Fibroblast of lung (primary cell): ENCODE measurements at regions not wholly inside any gene's neighbourhood (a gene's known extent, or its start where the extent isn't known, plus 50 kb on each side); places are given as distances from the start of the nearest gene placed in this dataset.

Source experiments
- EZH2 ChIP-seq: IDR thresholded peaks from 2 replicates; pipeline ENCODE4 v1.5.1; 2012; ENCODE audit warnings: low read length, control low read depth, mild to moderate bottlenecking; ENCODE audit errors: missing control alignments
- TF ChIP-seq, protein P1 (sequence below), 2 donors: IDR thresholded peaks in 1 of 2; conservative IDR thresholded peaks in 1 of 2; 1 replicate in 1 of 2; 2 replicates in 1 of 2; pipeline ENCODE4 v1.5.1; 2011 to 2012; ENCODE audit warnings: low read length in 2 of 2, control low read depth in 1 of 2, inconsistent platforms in 1 of 2, low read depth in 1 of 2, mild to moderate bottlenecking in 1 of 2

DNA sequence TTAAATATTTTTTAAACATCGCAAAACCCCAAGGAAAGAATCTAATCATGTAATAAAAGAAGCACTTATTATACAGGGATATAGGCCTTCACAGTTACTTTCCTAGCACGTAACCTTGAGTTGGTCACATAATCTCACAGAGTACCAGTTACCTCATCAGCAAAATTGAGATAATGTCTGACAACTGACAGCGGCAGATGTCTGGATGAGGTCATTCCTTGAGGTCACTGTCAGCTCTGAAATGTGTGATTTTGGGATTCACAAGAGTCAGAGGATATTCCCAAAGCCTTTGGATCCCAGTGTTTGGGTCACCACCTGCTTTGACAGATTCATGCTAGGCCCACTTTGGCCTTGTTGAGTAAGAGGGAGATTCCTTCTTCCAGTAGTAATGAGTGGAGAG lies 151.4 kb upstream of the SEMA6D start:
- TF ChIP-seq, protein P1, sequence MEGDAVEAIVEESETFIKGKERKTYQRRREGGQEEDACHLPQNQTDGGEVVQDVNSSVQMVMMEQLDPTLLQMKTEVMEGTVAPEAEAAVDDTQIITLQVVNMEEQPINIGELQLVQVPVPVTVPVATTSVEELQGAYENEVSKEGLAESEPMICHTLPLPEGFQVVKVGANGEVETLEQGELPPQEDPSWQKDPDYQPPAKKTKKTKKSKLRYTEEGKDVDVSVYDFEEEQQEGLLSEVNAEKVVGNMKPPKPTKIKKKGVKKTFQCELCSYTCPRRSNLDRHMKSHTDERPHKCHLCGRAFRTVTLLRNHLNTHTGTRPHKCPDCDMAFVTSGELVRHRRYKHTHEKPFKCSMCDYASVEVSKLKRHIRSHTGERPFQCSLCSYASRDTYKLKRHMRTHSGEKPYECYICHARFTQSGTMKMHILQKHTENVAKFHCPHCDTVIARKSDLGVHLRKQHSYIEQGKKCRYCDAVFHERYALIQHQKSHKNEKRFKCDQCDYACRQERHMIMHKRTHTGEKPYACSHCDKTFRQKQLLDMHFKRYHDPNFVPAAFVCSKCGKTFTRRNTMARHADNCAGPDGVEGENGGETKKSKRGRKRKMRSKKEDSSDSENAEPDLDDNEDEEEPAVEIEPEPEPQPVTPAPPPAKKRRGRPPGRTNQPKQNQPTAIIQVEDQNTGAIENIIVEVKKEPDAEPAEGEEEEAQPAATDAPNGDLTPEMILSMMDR (conservative IDR thresholded peaks at IDR 0.05 in 1 of 2, IDR thresholded peaks at IDR 0.05 in 1 of 2; ENCODE audit: low read depth in 1 of 2, low read length in 2 of 2) = no peak
- TF ChIP-seq EZH2 = no peak
